T-helper 17 cell (primary cell): ENCODE measurements at regions not wholly inside any gene's neighbourhood (a gene's known extent, or its start where the extent isn't known, plus 50 kb on each side); places are given as distances from the start of the nearest gene placed in this dataset.
A peak's percentile ranks its signal among the peaks of the same experiment; 100 is the strongest.

Experiments used
- ATAC-seq: fragments of 150-1000 bp; cut with Tn5 transposase; 2 replicates; pipeline ENCODE4 v1.10.0; 2021; ENCODE audit warnings: mild to moderate bottlenecking, moderate library complexity
- DNase-seq, 3 donors: peaks; one replicate each; pipeline versions ENCODE4 v3.0.0 to v3.0.0-alpha.2; 2020 to 2021
- H3K9me3 ChIP-seq: one replicate; pipeline ENCODE4 v1.7.0; 2013; ENCODE audit warnings: low read length, mild to moderate bottlenecking; ENCODE audit not compliant: control insufficient read depth, poor library complexity, severe bottlenecking
- H3K27ac Mint-ChIP-seq: one replicate; pipeline ENCODE4 v1.8.0; 2022; ENCODE audit warnings: mild to moderate bottlenecking, moderate library complexity, mixed read lengths
- H3K27me3 Mint-ChIP-seq: one replicate; pipeline ENCODE4 v1.8.0; 2022; ENCODE audit warnings: mixed read lengths
- H3K36me3 Mint-ChIP-seq: one replicate; pipeline ENCODE4 v1.8.0; 2022; ENCODE audit warnings: low read depth, mixed read lengths
- H3K4me1 Mint-ChIP-seq: one replicate; pipeline ENCODE4 v1.8.0; 2022; ENCODE audit warnings: mild to moderate bottlenecking, mixed read lengths
- H3K4me3 Mint-ChIP-seq: one replicate; pipeline ENCODE4 v1.8.0; 2022; ENCODE audit warnings: mild to moderate bottlenecking, moderate library complexity, mixed read lengths

- Mint-ChIP-seq H3K27ac (peak overlapping the region; percentile 85), H3K4me3 (peak overlapping the region; percentile 81)
Observed at GRCh38 chr2:160993654-160994061, 166.6 kb upstream of the TANK start.

GRCh38 chr2:160994141-160995002 lies 165.9 kb upstream of the TANK start:
- peaks cover 9% of the 10 kb centered on the region for H3K4me1 Mint-ChIP-seq
- ATAC-seq: peak; percentile 92
- H3K4me3 Mint-ChIP-seq: peak overlapping the region; percentile 81
- no peaks in the 10 kb centered on the region for H3K36me3 Mint-ChIP-seq
- peak overlapping the region; percentile 85 for H3K27ac Mint-ChIP-seq
- DNase-seq: peak; percentile 12 to 63 (median 27)
- no peaks in the 10 kb centered on the region for H3K27me3 Mint-ChIP-seq
- no peaks in the 10 kb centered on the region for H3K9me3 ChIP-seq

More at GRCh38 chr2:160993654-160994061, 166.6 kb upstream of the TANK start:
- H3K36me3 Mint-ChIP-seq: no peaks in the 10 kb centered on the region
- no peaks in the 10 kb centered on the region for H3K27me3 Mint-ChIP-seq
- no peak for ATAC-seq
- no peaks in the 10 kb centered on the region for H3K9me3 ChIP-seq
- DNase-seq: no peak
- peaks cover 9% of the 10 kb centered on the region for H3K4me1 Mint-ChIP-seq

GRCh38 chr2:160996584-160996983 lies 163.6 kb upstream of the TANK start:
- Mint-ChIP-seq H3K36me3 (no peaks in the 10 kb centered on the region), H3K4me3 (no peak overlapping the region), H3K27me3 (no peaks in the 10 kb centered on the region), H3K27ac (no peak overlapping the region), H3K4me1 (peaks cover 9% of the 10 kb centered on the region)
- no peak for DNase-seq
- H3K9me3 ChIP-seq: no peaks in the 10 kb centered on the region
- no peak for ATAC-seq

- DNase-seq (no peak), ATAC-seq (no peak)
- peaks cover 3% of the 10 kb centered on the region for H3K36me3 Mint-ChIP-seq
- no peak overlapping the region for H3K4me3 Mint-ChIP-seq
- H3K9me3 ChIP-seq: no peaks in the 10 kb centered on the region
- H3K27me3 Mint-ChIP-seq: peaks cover 18% of the 10 kb centered on the region
- no peak overlapping the region for H3K27ac Mint-ChIP-seq
- no peaks in the 10 kb centered on the region for H3K4me1 Mint-ChIP-seq
Observed at GRCh38 chr2:161004379-161004778, 155.8 kb upstream of the TANK start.

- H3K9me3 ChIP-seq: no peaks in the 10 kb centered on the region
- H3K4me3 Mint-ChIP-seq: no peak overlapping the region
- no peak for ATAC-seq
- no peak for DNase-seq
- peaks cover 23% of the 10 kb centered on the region for H3K27me3 Mint-ChIP-seq
- H3K4me1 Mint-ChIP-seq: no peaks in the 10 kb centered on the region
- H3K36me3 Mint-ChIP-seq: peaks cover 4% of the 10 kb centered on the region
- H3K27ac Mint-ChIP-seq: no peak overlapping the region
Observed at GRCh38 chr2:161005170-161005569, 155.1 kb upstream of the TANK start.

- Mint-ChIP-seq H3K36me3 (peaks cover 4% of the 10 kb centered on the region), H3K4me1 (no peaks in the 10 kb centered on the region), H3K27me3 (peaks cover 29% of the 10 kb centered on the region), H3K4me3 (no peak overlapping the region), H3K27ac (no peak overlapping the region)
- DNase-seq (no peak), ATAC-seq (no peak)
- no peaks in the 10 kb centered on the region for H3K9me3 ChIP-seq
Observed at GRCh38 chr2:161008311-161008710, 151.9 kb upstream of the TANK start.

- DNase-seq: no peak
- H3K27ac Mint-ChIP-seq: no peak overlapping the region
- no peak overlapping the region for H3K4me3 Mint-ChIP-seq
- H3K36me3 Mint-ChIP-seq: peaks cover 2% of the 10 kb centered on the region
- H3K4me1 Mint-ChIP-seq: no peaks in the 10 kb centered on the region
- ATAC-seq: no peak
- H3K27me3 Mint-ChIP-seq: peaks cover 11% of the 10 kb centered on the region
- H3K9me3 ChIP-seq: no peaks in the 10 kb centered on the region
Observed at GRCh38 chr2:161010503-161011015, 149.7 kb upstream of the TANK start.

GRCh38 chr2:161017780-161018470 lies 142.3 kb upstream of the TANK start:
- ATAC-seq (no peak), DNase-seq (no peak)
- H3K36me3 Mint-ChIP-seq: no peaks in the 10 kb centered on the region
- H3K9me3 ChIP-seq: no peaks in the 10 kb centered on the region
- no peaks in the 10 kb centered on the region for H3K4me1 Mint-ChIP-seq
- no peak overlapping the region for H3K27ac Mint-ChIP-seq
- peaks cover 3% of the 10 kb centered on the region for H3K27me3 Mint-ChIP-seq
- H3K4me3 Mint-ChIP-seq: no peak overlapping the region

- Mint-ChIP-seq H3K4me3 (no peak overlapping the region), H3K27ac (no peak overlapping the region), H3K36me3 (no peaks in the 10 kb centered on the region), H3K27me3 (no peaks in the 10 kb centered on the region), H3K4me1 (no peaks in the 10 kb centered on the region)
- DNase-seq (no peak), ATAC-seq (no peak)
- H3K9me3 ChIP-seq: peaks cover 4% of the 10 kb centered on the region
Observed at GRCh38 chr2:161019311-161019710, 140.9 kb upstream of the TANK start.

- ATAC-seq: no peak
- no peak overlapping the region for H3K27ac Mint-ChIP-seq
- no peaks in the 10 kb centered on the region for H3K36me3 Mint-ChIP-seq
- no peak for DNase-seq
- H3K4me1 Mint-ChIP-seq: no peaks in the 10 kb centered on the region
- H3K4me3 Mint-ChIP-seq: no peak overlapping the region
- peaks cover 4% of the 10 kb centered on the region for H3K9me3 ChIP-seq
- peaks cover 6% of the 10 kb centered on the region for H3K27me3 Mint-ChIP-seq
Observed at GRCh38 chr2:161020437-161020836, 139.8 kb upstream of the TANK start.

- Mint-ChIP-seq H3K27me3 (peaks cover 7% of the 10 kb centered on the region), H3K27ac (no peak overlapping the region), H3K4me1 (peaks cover 4% of the 10 kb centered on the region), H3K36me3 (no peaks in the 10 kb centered on the region), H3K4me3 (no peak overlapping the region)
- ATAC-seq (no peak), DNase-seq (no peak)
- H3K9me3 ChIP-seq: peaks cover 4% of the 10 kb centered on the region
Observed at GRCh38 chr2:161028581-161028980, 131.6 kb upstream of the TANK start.

GRCh38 chr2:161029321-161029720 lies 130.9 kb upstream of the TANK start:
- Mint-ChIP-seq H3K27ac (no peak overlapping the region), H3K4me1 (peaks cover 4% of the 10 kb centered on the region), H3K4me3 (no peak overlapping the region), H3K36me3 (no peaks in the 10 kb centered on the region), H3K27me3 (peaks cover 7% of the 10 kb centered on the region)
- ATAC-seq (no peak), DNase-seq (no peak)
- H3K9me3 ChIP-seq: no peaks in the 10 kb centered on the region

- peaks cover 1% of the 10 kb centered on the region for H3K27me3 Mint-ChIP-seq
- H3K27ac Mint-ChIP-seq: no peak overlapping the region
- H3K4me3 Mint-ChIP-seq: no peak overlapping the region
- H3K4me1 Mint-ChIP-seq: peaks cover 4% of the 10 kb centered on the region
- no peaks in the 10 kb centered on the region for H3K9me3 ChIP-seq
- H3K36me3 Mint-ChIP-seq: no peaks in the 10 kb centered on the region
- ATAC-seq: no peak
- DNase-seq: no peak
Observed at GRCh38 chr2:161030260-161031063, 129.8 kb upstream of the TANK start.
